Ishikawa (cell line): ENCODE measurements at regions not wholly inside any gene's neighbourhood (a gene's known extent, or its start where the extent isn't known, plus 50 kb on each side); places are given as distances from the start of the nearest gene placed in this dataset.

Source experiments
- NFIC ChIP-seq: IDR thresholded peaks from 2 replicates; pipeline ENCODE4 v1.6.1; 2012
- RAD21 ChIP-seq: IDR thresholded peaks from 2 replicates; pipeline ENCODE4 v1.6.1; 2012; ENCODE audit warnings: low read depth

GRCh38 chr5:124536333-124536732 lies 210.1 kb downstream of the ZNF608 start:
- no peak for TF ChIP-seq RAD21
- no peak for TF ChIP-seq NFIC
